Kidney epithelial cell (primary cell): ENCODE measurements at regions not wholly inside any gene's neighbourhood (a gene's known extent, or its start where the extent isn't known, plus 50 kb on each side); places are given as distances from the start of the nearest gene placed in this dataset.

ENCODE experiments used
- DNase-seq: peaks from one replicate; pipeline ENCODE4 v3.0.0-alpha.2; 2010; ENCODE audit warnings: low read depth
- H3K27me3 ChIP-seq: 2 replicates; pipeline ENCODE4 v1.6.0; 2011; ENCODE audit warnings: low read length; ENCODE audit not compliant: control insufficient read depth, insufficient read depth
- H3K36me3 ChIP-seq: 2 replicates; pipeline ENCODE4 v1.5.1; 2011; ENCODE audit warnings: low read length; ENCODE audit not compliant: control insufficient read depth, insufficient read depth
- H3K4me3 ChIP-seq: 2 replicates; pipeline ENCODE4 v1.5.1; 2011; ENCODE audit warnings: low read depth, mild to moderate bottlenecking, control low read depth, low read length
- CTCF ChIP-seq: IDR thresholded peaks from 2 replicates; pipeline ENCODE4 v1.5.1; 2011; ENCODE audit warnings: mild to moderate bottlenecking, moderate library complexity, low read length, control low read depth, inconsistent platforms; ENCODE audit not compliant: insufficient read depth, poor library complexity, severe bottlenecking

GRCh38 chr6:113146878-113147277, 710.3 kb upstream of the MARCKS start:
- Histone ChIP-seq H3K36me3 (no peaks in the 10 kb centered on the region), H3K27me3 (no peaks in the 10 kb centered on the region), H3K4me3 (no peak overlapping the region)
- no peak for TF ChIP-seq CTCF
- DNase-seq = no peak

- H3K4me3 ChIP-seq = no peak overlapping the region
- no peak for DNase-seq
- no peaks in the 10 kb centered on the region for H3K27me3 ChIP-seq
- no peak for TF ChIP-seq CTCF
- no peaks in the 10 kb centered on the region for H3K36me3 ChIP-seq
These were observed 709.6 kb upstream of the MARCKS start for GRCh38 chr6:113147544-113147943.

- Histone ChIP-seq H3K36me3 (no peaks in the 10 kb centered on the region), H3K27me3 (no peaks in the 10 kb centered on the region), H3K4me3 (no peak overlapping the region)
- TF ChIP-seq CTCF = no peak
- DNase-seq = no peak
These were observed 708.6 kb upstream of the MARCKS start for GRCh38 chr6:113148566-113148965.

GRCh38 chr6:113149511-113149910, 707.6 kb upstream of the MARCKS start:
- no peak for DNase-seq
- no peak for TF ChIP-seq CTCF
- Histone ChIP-seq H3K4me3 (no peak overlapping the region), H3K27me3 (no peaks in the 10 kb centered on the region), H3K36me3 (no peaks in the 10 kb centered on the region)

- DNase-seq = no peak
- no peaks in the 10 kb centered on the region for H3K27me3 ChIP-seq
- no peak for TF ChIP-seq CTCF
These were observed 696.7 kb upstream of the MARCKS start for GRCh38 chr6:113160306-113161017.

GRCh38 chr6:113161018-113161315, 696.2 kb upstream of the MARCKS start:
- Histone ChIP-seq H3K27me3 (no peaks in the 10 kb centered on the region), H3K36me3 (no peaks in the 10 kb centered on the region), H3K4me3 (no peak overlapping the region)
- no peak for TF ChIP-seq CTCF
- DNase-seq = no peak

More at GRCh38 chr6:113160306-113161017, 696.7 kb upstream of the MARCKS start:
- no peak overlapping the region for H3K4me3 ChIP-seq
- H3K36me3 ChIP-seq = no peaks in the 10 kb centered on the region
